Activated CD4-positive, CD25-positive, alpha-beta regulatory T cell (primary cell): ENCODE measurements at regions not wholly inside any gene's neighbourhood (a gene's known extent, or its start where the extent isn't known, plus 50 kb on each side); places are given as distances from the start of the nearest gene placed in this dataset.

Source experiments
- DNase-seq, 4 experiments: peaks; one replicate each; lab custom pipeline; 2025; lab: John Stamatoyannopoulos, UW

GRCh38 chr4:23401572-23401971, 488.3 kb downstream of the PPARGC1A start:
- no peak for DNase-seq

GRCh38 chr4:23392860-23393458, 496.9 kb downstream of the PPARGC1A start:
- DNase-seq, result no peak

- DNase-seq, result no peak
Observed at GRCh38 chr4:23390246-23390645, 499.6 kb downstream of the PPARGC1A start.

- no peak for DNase-seq
Observed at GRCh38 chr4:23388699-23389395, 501.0 kb downstream of the PPARGC1A start.

GRCh38 chr4:23388255-23388654, 501.6 kb downstream of the PPARGC1A start:
- no peak for DNase-seq

- no peak for DNase-seq
Observed at GRCh38 chr4:23384741-23385140, 505.1 kb downstream of the PPARGC1A start.

GRCh38 chr4:23382879-23383278, 507.0 kb downstream of the PPARGC1A start:
- no peak for DNase-seq

GRCh38 chr4:23374259-23374658, 515.6 kb downstream of the PPARGC1A start:
- DNase-seq, result no peak

GRCh38 chr4:23373261-23373660, 516.6 kb downstream of the PPARGC1A start:
- DNase-seq, result no peak

- DNase-seq, result no peak
Observed at GRCh38 chr4:23371533-23371932, 518.3 kb downstream of the PPARGC1A start.

- no peak for DNase-seq
Observed at GRCh38 chr4:23369331-23369730, 520.5 kb downstream of the PPARGC1A start.

GRCh38 chr4:23368081-23368697, 521.7 kb downstream of the PPARGC1A start:
- no peak for DNase-seq

- DNase-seq, result no peak
Observed at GRCh38 chr4:23366557-23366906, 523.3 kb downstream of the PPARGC1A start.

- no peak for DNase-seq
Observed at GRCh38 chr4:23365871-23366556, 523.8 kb downstream of the PPARGC1A start.

GRCh38 chr4:23365086-23365485, 524.8 kb downstream of the PPARGC1A start:
- DNase-seq, result no peak

- no peak for DNase-seq
Observed at GRCh38 chr4:23364167-23364566, 525.7 kb downstream of the PPARGC1A start.

GRCh38 chr4:23361453-23361852, 528.4 kb downstream of the PPARGC1A start:
- no peak for DNase-seq

- no peak for DNase-seq
Observed at GRCh38 chr4:23360718-23361117, 529.1 kb downstream of the PPARGC1A start.

- DNase-seq, result no peak
Observed at GRCh38 chr4:23355258-23355657, 534.6 kb downstream of the PPARGC1A start.

- DNase-seq, result no peak
Observed at GRCh38 chr4:23353200-23353599, 536.6 kb downstream of the PPARGC1A start.

GRCh38 chr4:23348789-23349498, 540.9 kb downstream of the PPARGC1A start:
- DNase-seq, result no peak

GRCh38 chr4:23337292-23337691, 552.6 kb downstream of the PPARGC1A start:
- no peak for DNase-seq
